ENCODE measurements at regions not wholly inside any gene's neighbourhood (a gene's known extent, or its start where the extent isn't known, plus 50 kb on each side); places are given as distances from the start of the nearest gene placed in this dataset.

- TF ChIP-seq KLF1 (tag by site-specific recombination; IDR thresholded peaks at IDR 0.05): no peak
- TF ChIP-seq ZNF274 (IDR thresholded peaks at IDR 0.05; ENCODE audit: low read length): no peak
- no peak for TF ChIP-seq ZNF274 (tag by site-specific recombination; IDR thresholded peaks at IDR 0.05; ENCODE audit: borderline replicate concordance)
- no peak for TF ChIP-seq KLF8 (tag by site-specific recombination; IDR thresholded peaks at IDR 0.05)
- TF ChIP-seq, protein P1, sequence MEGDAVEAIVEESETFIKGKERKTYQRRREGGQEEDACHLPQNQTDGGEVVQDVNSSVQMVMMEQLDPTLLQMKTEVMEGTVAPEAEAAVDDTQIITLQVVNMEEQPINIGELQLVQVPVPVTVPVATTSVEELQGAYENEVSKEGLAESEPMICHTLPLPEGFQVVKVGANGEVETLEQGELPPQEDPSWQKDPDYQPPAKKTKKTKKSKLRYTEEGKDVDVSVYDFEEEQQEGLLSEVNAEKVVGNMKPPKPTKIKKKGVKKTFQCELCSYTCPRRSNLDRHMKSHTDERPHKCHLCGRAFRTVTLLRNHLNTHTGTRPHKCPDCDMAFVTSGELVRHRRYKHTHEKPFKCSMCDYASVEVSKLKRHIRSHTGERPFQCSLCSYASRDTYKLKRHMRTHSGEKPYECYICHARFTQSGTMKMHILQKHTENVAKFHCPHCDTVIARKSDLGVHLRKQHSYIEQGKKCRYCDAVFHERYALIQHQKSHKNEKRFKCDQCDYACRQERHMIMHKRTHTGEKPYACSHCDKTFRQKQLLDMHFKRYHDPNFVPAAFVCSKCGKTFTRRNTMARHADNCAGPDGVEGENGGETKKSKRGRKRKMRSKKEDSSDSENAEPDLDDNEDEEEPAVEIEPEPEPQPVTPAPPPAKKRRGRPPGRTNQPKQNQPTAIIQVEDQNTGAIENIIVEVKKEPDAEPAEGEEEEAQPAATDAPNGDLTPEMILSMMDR (tag by site-specific recombination; IDR thresholded peaks at IDR 0.05): no peak
- no peak for TF ChIP-seq ZNF174 (tag by site-specific recombination; IDR thresholded peaks at IDR 0.05)
- TF ChIP-seq, protein P2, sequence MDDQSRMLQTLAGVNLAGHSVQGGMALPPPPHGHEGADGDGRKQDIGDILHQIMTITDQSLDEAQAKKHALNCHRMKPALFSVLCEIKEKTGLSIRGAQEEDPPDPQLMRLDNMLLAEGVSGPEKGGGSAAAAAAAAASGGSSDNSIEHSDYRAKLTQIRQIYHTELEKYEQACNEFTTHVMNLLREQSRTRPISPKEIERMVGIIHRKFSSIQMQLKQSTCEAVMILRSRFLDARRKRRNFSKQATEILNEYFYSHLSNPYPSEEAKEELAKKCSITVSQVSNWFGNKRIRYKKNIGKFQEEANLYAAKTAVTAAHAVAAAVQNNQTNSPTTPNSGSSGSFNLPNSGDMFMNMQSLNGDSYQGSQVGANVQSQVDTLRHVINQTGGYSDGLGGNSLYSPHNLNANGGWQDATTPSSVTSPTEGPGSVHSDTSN (CRISPR knock-in tag; IDR thresholded peaks at IDR 0.05): no peak
These were observed 368.2 kb upstream of the ARHGEF26 start for GRCh38 chr3:153753035-153753434.

Measured in HEK293 (cell line).